ENCODE measurements at regions not wholly inside any gene's neighbourhood (a gene's known extent, or its start where the extent isn't known, plus 50 kb on each side); places are given as distances from the start of the nearest gene placed in this dataset.

DNA sequence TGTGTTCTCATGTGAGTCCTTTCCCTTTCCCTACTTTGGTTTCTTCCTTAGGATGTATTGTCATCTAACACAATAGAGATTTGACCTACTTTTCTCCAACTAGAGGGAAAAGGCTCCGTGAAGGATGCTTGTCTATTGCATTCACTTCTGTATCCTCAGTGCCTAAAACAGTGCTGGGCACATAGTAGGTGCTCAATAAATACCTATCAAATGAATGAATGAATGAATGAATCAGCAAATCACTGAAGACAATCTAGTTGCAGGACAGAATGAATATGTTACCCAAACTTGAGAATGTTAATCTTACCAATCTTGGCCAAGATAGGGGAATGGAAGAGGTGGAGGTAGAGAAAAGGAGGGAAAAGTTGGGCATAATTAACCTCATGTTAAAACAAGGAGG lies 131.2 kb upstream of the FOXN2 start:
- intact Hi-C loops (cut with micrococcal nuclease) = no loop called here
- H3K9me3 Mint-ChIP-seq (ENCODE audit: unreplicated experiment) = no peaks in the 10 kb centered on the region
- H3K27me3 Mint-ChIP-seq (ENCODE audit: insufficient read depth, unreplicated experiment) = no peaks in the 10 kb centered on the region
- CTCF ChIA-PET = no interaction called here
- no peaks in the 10 kb centered on the region for H3K36me3 Mint-ChIP-seq (ENCODE audit: insufficient read depth, unreplicated experiment)
- BruUV-seq (replicated peaks) = no TSS peak
- no peak for DNase-seq (ENCODE audit: unreplicated experiment)
- H3K27ac Mint-ChIP-seq (ENCODE audit: low read depth, unreplicated experiment) = no peak overlapping the region
- POLR2A ChIA-PET = no interaction called here
- no peak overlapping the region for H3K4me3 Mint-ChIP-seq (ENCODE audit: unreplicated experiment)
- H3K4me1 Mint-ChIP-seq (ENCODE audit: insufficient read depth, unreplicated experiment) = no peaks in the 10 kb centered on the region
- TF ChIP-seq, protein P1, sequence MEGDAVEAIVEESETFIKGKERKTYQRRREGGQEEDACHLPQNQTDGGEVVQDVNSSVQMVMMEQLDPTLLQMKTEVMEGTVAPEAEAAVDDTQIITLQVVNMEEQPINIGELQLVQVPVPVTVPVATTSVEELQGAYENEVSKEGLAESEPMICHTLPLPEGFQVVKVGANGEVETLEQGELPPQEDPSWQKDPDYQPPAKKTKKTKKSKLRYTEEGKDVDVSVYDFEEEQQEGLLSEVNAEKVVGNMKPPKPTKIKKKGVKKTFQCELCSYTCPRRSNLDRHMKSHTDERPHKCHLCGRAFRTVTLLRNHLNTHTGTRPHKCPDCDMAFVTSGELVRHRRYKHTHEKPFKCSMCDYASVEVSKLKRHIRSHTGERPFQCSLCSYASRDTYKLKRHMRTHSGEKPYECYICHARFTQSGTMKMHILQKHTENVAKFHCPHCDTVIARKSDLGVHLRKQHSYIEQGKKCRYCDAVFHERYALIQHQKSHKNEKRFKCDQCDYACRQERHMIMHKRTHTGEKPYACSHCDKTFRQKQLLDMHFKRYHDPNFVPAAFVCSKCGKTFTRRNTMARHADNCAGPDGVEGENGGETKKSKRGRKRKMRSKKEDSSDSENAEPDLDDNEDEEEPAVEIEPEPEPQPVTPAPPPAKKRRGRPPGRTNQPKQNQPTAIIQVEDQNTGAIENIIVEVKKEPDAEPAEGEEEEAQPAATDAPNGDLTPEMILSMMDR (IDR thresholded peaks at IDR 0.05; ENCODE audit: unreplicated experiment) = no peak

DNA sequence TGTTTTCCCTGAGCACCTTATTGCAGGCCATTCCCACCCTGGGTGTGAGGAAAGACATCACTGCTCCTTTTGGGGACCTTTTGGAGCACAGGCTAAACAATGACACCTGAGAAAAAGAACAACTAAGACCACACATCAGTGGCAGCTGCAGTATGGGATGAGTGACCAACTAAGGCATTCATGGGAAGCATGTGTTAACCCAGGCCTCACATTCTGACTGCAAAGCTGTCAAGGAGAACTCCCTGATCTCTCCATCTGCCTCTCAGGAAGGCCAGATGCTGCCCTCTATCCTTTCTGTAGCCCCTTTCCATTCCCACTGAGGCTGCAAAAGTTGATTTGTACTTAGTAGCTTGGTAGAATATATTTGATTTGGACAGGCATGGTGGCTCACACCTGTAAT lies 130.5 kb upstream of the FOXN2 start:
- Mint-ChIP-seq H3K36me3 (ENCODE audit: insufficient read depth, unreplicated experiment) (no peaks in the 10 kb centered on the region), H3K4me3 (ENCODE audit: unreplicated experiment) (no peak overlapping the region), H3K4me1 (ENCODE audit: insufficient read depth, unreplicated experiment) (no peaks in the 10 kb centered on the region), H3K27ac (ENCODE audit: low read depth, unreplicated experiment) (no peak overlapping the region), H3K9me3 (ENCODE audit: unreplicated experiment) (no peaks in the 10 kb centered on the region), H3K27me3 (ENCODE audit: insufficient read depth, unreplicated experiment) (no peaks in the 10 kb centered on the region)
- TF ChIP-seq, protein P1 (IDR thresholded peaks at IDR 0.05; ENCODE audit: unreplicated experiment) = no peak
- no TSS peak for BruUV-seq (replicated peaks)
- ChIA-PET POLR2A (no interaction called here), CTCF (no interaction called here)
- DNase-seq (ENCODE audit: unreplicated experiment) = no peak
- intact Hi-C loops (cut with micrococcal nuclease) = no loop called here

DNA sequence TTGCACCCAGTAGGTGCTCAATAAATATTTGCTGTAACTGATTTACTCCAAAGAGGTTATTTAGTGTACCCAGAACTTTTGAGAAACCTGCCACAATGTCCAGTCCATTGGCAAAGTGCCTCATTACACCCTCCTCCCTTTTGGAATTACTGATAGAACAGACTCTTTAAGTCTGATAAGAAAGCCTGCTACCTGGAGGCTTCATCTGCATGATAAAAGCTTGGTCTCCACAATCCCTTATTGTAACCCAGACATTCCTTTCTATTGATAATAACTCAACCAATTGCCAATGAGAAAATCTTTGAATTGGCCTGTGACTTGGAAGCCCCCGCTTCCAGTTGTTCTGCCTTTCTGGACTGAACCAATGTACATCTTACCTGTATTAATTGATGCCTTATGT lies 127.0 kb upstream of the FOXN2 start:
- TF ChIP-seq, protein P1 (IDR thresholded peaks at IDR 0.05; ENCODE audit: unreplicated experiment) = no peak
- Mint-ChIP-seq H3K4me1 (ENCODE audit: insufficient read depth, unreplicated experiment) (no peaks in the 10 kb centered on the region), H3K9me3 (ENCODE audit: unreplicated experiment) (no peaks in the 10 kb centered on the region), H3K36me3 (ENCODE audit: insufficient read depth, unreplicated experiment) (no peaks in the 10 kb centered on the region), H3K4me3 (ENCODE audit: unreplicated experiment) (no peak overlapping the region), H3K27ac (ENCODE audit: low read depth, unreplicated experiment) (no peak overlapping the region), H3K27me3 (ENCODE audit: insufficient read depth, unreplicated experiment) (no peaks in the 10 kb centered on the region)
- ChIA-PET POLR2A (no interaction called here), CTCF (no interaction called here)
- intact Hi-C loops (cut with micrococcal nuclease) = no loop called here
- no TSS peak for BruUV-seq (replicated peaks)
- DNase-seq (ENCODE audit: unreplicated experiment) = no peak

DNA sequence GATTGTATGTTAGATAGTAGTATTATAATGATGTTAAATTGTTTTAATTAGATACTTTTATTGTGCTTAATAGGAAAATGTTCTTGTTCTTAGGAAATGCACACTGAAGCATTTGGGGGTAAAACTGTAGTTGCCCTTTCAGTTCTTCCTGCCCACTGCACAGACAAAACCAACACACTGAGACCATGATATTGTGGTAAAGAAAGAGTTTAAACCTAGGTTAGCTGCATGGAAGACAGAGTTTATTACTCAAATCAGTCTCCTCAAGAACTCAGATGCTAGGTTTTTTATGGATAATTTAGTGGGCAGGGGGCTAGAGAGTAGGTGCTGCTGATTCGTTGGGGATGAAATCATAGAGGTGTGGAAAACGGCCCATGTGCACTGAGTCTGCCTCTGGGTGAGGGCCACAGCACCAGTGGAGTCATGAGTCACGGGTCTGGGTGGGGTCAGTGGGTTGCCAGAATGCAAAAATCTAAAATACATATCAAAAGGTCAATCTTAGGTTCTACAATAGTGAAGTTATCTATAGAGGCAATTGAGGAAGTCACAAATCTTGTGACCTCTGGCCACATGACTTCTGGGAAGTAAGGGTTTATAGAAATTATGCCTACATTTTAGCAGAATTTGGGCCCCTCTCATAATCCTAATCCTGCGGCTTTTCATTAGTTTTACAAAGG lies 124.8 kb upstream of the FOXN2 start:
- no peaks in the 10 kb centered on the region for H3K27me3 Mint-ChIP-seq (ENCODE audit: insufficient read depth, unreplicated experiment)
- DNase-seq (ENCODE audit: unreplicated experiment) = no peak
- no peaks in the 10 kb centered on the region for H3K4me1 Mint-ChIP-seq (ENCODE audit: insufficient read depth, unreplicated experiment)
- POLR2A ChIA-PET = no interaction called here
- no peak overlapping the region for H3K4me3 Mint-ChIP-seq (ENCODE audit: unreplicated experiment)
- H3K27ac Mint-ChIP-seq (ENCODE audit: low read depth, unreplicated experiment) = no peak overlapping the region
- H3K9me3 Mint-ChIP-seq (ENCODE audit: unreplicated experiment) = no peaks in the 10 kb centered on the region
- TF ChIP-seq, protein P1 (IDR thresholded peaks at IDR 0.05; ENCODE audit: unreplicated experiment) = no peak
- no peaks in the 10 kb centered on the region for H3K36me3 Mint-ChIP-seq (ENCODE audit: insufficient read depth, unreplicated experiment)
- no TSS peak for BruUV-seq (replicated peaks)
- CTCF ChIA-PET = no interaction called here
- intact Hi-C loops (cut with micrococcal nuclease) = no loop called here

Data from MCF 10A (cell line).